ENCODE measurements at regions not wholly inside any gene's neighbourhood (a gene's known extent, or its start where the extent isn't known, plus 50 kb on each side); places are given as distances from the start of the nearest gene placed in this dataset.

DNA sequence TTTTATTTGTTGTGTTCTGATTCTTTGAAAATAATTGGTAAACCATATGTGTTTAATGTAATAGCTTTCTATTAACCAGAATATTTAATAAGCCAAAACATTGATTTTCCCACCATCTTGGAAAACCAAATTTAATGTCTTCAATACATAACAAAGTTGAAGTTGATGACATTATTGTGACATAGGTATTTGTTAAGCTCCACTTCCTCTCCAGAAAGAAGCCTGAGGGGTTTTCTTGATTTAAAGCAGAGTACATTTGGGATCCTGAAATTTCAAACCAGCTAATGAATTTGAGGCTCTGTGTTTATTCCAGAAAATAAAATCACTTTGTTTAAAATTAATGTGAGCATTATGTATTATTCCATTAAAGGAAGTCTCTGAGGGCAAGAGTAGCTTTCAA, 106.3 kb downstream of the PERP start:
- Histone ChIP-seq H3K27ac (no peak overlapping the region), H3K4me3 (no peak overlapping the region), H3K4me1 (no peaks in the 10 kb centered on the region), H3K27me3 (no peaks in the 10 kb centered on the region), H3K36me3 (no peaks in the 10 kb centered on the region), H3K9me3 (no peaks in the 10 kb centered on the region)
- ATAC-seq (no peak), DNase-seq (no peak)
- in situ Hi-C loops (cut with MboI; ENCODE audit: low sequenced_read_pairs in 4 of 4), result loop anchor here (5.0 kb wide), 1 partner anchor 111 kb away; no protein-coding TSS in a partner anchor
- TF ChIP-seq POLR2A (IDR thresholded peaks at IDR 0.05), result no peak
- TF ChIP-seq, protein P1, sequence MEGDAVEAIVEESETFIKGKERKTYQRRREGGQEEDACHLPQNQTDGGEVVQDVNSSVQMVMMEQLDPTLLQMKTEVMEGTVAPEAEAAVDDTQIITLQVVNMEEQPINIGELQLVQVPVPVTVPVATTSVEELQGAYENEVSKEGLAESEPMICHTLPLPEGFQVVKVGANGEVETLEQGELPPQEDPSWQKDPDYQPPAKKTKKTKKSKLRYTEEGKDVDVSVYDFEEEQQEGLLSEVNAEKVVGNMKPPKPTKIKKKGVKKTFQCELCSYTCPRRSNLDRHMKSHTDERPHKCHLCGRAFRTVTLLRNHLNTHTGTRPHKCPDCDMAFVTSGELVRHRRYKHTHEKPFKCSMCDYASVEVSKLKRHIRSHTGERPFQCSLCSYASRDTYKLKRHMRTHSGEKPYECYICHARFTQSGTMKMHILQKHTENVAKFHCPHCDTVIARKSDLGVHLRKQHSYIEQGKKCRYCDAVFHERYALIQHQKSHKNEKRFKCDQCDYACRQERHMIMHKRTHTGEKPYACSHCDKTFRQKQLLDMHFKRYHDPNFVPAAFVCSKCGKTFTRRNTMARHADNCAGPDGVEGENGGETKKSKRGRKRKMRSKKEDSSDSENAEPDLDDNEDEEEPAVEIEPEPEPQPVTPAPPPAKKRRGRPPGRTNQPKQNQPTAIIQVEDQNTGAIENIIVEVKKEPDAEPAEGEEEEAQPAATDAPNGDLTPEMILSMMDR (IDR thresholded peaks at IDR 0.05 in 4 of 5, conservative IDR thresholded peaks at IDR 0.05 in 1 of 5), result no peak
- intact Hi-C loops (cut with DNase I; ENCODE audit: low total_unique reads), result loop anchor here (1.0 kb wide), 1 partner anchor 108 kb away; no protein-coding TSS in a partner anchor

DNA sequence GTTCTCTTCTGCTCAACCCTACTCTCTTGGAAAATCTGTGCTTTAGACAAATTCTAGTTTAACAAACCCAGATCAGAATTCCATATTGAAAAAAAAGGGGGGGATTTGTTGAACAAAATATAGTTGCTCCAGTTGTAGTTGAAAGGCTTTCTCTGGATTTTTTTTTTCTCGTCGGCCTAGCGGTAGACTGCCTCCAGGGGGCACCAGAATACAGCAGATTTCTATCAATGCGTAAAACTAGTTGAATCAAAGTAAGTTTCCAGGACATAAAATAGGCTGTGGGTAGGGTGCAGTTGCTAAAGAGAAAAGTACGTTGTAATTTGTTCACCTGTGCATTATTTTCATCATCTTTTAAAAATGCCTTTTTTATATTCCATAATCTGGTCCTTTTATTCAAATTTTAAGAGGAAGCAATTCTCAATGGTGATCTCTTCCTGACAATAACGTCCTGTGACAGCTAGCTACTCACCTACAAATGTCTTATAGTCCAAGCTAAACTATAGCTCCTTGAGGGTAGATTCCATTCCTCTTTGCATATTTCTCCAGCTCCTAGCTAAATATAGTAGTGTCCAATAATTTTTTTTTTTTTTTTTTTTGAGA, 105.4 kb downstream of the PERP start:
- Histone ChIP-seq H3K27ac (no peak overlapping the region), H3K9me3 (no peaks in the 10 kb centered on the region), H3K36me3 (no peaks in the 10 kb centered on the region), H3K4me1 (no peaks in the 10 kb centered on the region), H3K4me3 (no peak overlapping the region), H3K27me3 (no peaks in the 10 kb centered on the region)
- intact Hi-C loops (cut with DNase I; ENCODE audit: low total_unique reads) (loop anchor here (1.0 kb wide), 1 partner anchor 107 kb away; no protein-coding TSS in a partner anchor), in situ Hi-C loops (cut with MboI; ENCODE audit: low sequenced_read_pairs in 4 of 4) (loop anchor here (5.0 kb wide), 1 partner anchor 110 kb away; no protein-coding TSS in a partner anchor)
- ATAC-seq (no peak), DNase-seq (no peak)
- TF ChIP-seq POLR2A (IDR thresholded peaks at IDR 0.05), result no peak
- TF ChIP-seq, protein P1 (IDR thresholded peaks at IDR 0.05 in 4 of 5, conservative IDR thresholded peaks at IDR 0.05 in 1 of 5), result peak; percentile 47 to 80 (median 70)

DNA sequence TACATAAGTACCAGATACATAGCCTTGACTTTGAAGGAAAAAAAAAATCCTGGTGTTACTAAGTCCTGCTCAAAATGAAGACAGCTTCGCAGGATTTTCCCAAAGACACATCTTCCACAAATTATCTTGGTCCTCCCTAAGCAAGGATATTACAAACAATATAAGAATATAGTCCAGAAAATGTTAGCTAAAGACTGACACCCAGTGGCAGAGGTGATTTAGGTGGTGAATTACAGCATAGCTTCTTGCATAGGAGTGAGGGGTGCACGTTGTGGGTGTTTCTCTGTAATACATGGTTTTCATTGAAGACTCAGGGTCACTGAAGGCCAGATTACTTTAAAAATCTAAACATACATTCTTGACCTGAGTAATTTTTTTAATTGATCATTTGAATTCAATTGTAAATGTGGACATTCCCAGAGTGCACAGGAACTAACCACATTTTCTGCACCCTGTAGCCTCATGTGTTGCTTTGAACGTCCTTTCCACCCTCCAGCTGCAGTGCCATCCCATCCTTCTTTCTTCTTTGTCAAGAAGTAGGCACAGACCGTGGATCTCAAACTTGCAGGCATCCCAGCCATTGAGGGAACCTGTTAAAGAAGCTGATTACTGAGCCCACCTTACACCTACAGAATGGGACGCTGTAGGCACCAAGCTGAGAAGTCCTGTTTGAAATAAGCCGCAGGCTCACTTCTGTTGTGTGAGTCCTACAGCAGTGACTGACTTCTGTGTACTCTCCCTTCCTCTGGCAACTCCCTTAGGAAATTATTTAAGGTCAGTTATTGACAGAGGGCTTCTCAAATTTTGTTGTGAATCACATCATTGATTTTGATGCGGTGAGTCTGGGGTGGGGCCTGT, 102.6 kb downstream of the PERP start:
- no peaks in the 10 kb centered on the region for H3K27me3 ChIP-seq
- no peaks in the 10 kb centered on the region for H3K4me1 ChIP-seq
- intact Hi-C loops (cut with DNase I; ENCODE audit: low total_unique reads) (no loop called here), in situ Hi-C loops (cut with MboI; ENCODE audit: low sequenced_read_pairs in 4 of 4) (loop anchor here (5.0 kb wide), 1 partner anchor 108 kb away; no protein-coding TSS in a partner anchor)
- no peak overlapping the region for H3K4me3 ChIP-seq
- H3K36me3 ChIP-seq, result no peaks in the 10 kb centered on the region
- H3K9me3 ChIP-seq, result no peaks in the 10 kb centered on the region
- no peak overlapping the region for H3K27ac ChIP-seq
- TF ChIP-seq, protein P1 (IDR thresholded peaks at IDR 0.05 in 4 of 5, conservative IDR thresholded peaks at IDR 0.05 in 1 of 5), result no peak
- TF ChIP-seq POLR2A (IDR thresholded peaks at IDR 0.05), result no peak
- DNase-seq (no peak), ATAC-seq (no peak)

DNA sequence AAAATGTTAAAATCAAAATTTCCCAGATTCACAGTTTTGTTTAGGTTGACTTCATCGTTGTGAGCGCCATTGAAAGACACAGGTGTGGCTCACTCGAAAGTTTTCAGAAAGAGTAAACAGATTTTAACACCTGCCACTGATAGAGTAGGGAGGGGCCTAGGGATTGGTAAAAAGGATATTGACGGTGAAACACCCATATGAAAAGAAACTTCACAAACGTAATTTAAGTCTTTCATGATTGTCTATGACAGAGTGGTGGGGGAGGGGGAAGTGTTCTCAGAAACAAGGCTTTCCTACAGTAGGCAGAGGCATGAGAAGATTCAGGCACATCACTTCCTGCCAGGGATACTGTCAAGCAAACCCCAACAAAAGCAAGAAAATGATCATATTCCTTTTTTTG, 101.4 kb downstream of the PERP start:
- no peak for TF ChIP-seq POLR2A (IDR thresholded peaks at IDR 0.05)
- TF ChIP-seq, protein P1 (IDR thresholded peaks at IDR 0.05 in 4 of 5, conservative IDR thresholded peaks at IDR 0.05 in 1 of 5), result no peak
- H3K27ac ChIP-seq, result no peak overlapping the region
- ATAC-seq (no peak), DNase-seq (no peak)
- intact Hi-C loops (cut with DNase I; ENCODE audit: low total_unique reads), result no loop called here
- no peaks in the 10 kb centered on the region for H3K9me3 ChIP-seq
- in situ Hi-C loops (cut with MboI; ENCODE audit: low sequenced_read_pairs in 4 of 4), result no loop called here
- no peaks in the 10 kb centered on the region for H3K27me3 ChIP-seq
- no peaks in the 10 kb centered on the region for H3K36me3 ChIP-seq
- H3K4me1 ChIP-seq, result no peaks in the 10 kb centered on the region
- H3K4me3 ChIP-seq, result no peak overlapping the region
